Kidney (tissue), 13 donors: ENCODE measurements at regions not wholly inside any gene's neighbourhood (a gene's known extent, or its start where the extent isn't known, plus 50 kb on each side); places are given as distances from the start of the nearest gene placed in this dataset.

Experiments used
- DNase-seq, 5 donors: peaks; one replicate each; pipeline ENCODE4 v3.0.0-alpha.2; 2013 to 2020
- FAIRE-seq: peaks from 2 replicates; lab custom pipeline; 2012; peaks lifted over from hg19 to GRCh38; lab: Jason Lieb, UNC
- H3K27ac ChIP-seq, 2 donors: one replicate each; pipeline ENCODE4 v1.7.0; 2013; ENCODE audit warnings: low read depth in 2 of 2, low read length in 2 of 2, inconsistent platforms in 1 of 2
- H3K27me3 ChIP-seq: one replicate; pipeline ENCODE4 v1.7.1; 2013; ENCODE audit warnings: low read length, inconsistent platforms; ENCODE audit not compliant: control insufficient read depth, insufficient read depth
- H3K36me3 ChIP-seq, 3 donors: one replicate each; pipeline versions ENCODE4 v1.7.0 to v1.7.1; 2013; ENCODE audit warnings: low read length in 3 of 3, control low read depth in 1 of 3, inconsistent platforms in 1 of 3; ENCODE audit not compliant: insufficient read depth in 3 of 3, control insufficient read depth in 2 of 3
- H3K4me1 ChIP-seq, 3 donors: one replicate each; pipeline versions ENCODE4 v1.7.0 to v1.7.1; 2013; ENCODE audit warnings: low read length in 3 of 3, inconsistent platforms in 1 of 3, low read depth in 1 of 3; ENCODE audit not compliant: control insufficient read depth in 2 of 3, insufficient read depth in 2 of 3
- H3K4me3 ChIP-seq, 3 donors: one replicate each; pipeline versions ENCODE4 v1.7.0 to v1.8.1; 2013; ENCODE audit warnings: low read length in 3 of 3, control low read depth in 1 of 3, inconsistent platforms in 1 of 3
- H3K9ac ChIP-seq, 3 donors: one replicate each; pipeline versions ENCODE4 v1.7.0 to v1.7.1; 2013; ENCODE audit warnings: low read length in 3 of 3, control low read depth in 1 of 3, inconsistent platforms in 1 of 3
- H3K9me3 ChIP-seq, 3 donors: one replicate each; pipeline versions ENCODE4 v1.7.0 to v1.7.1; 2013; ENCODE audit warnings: low read length in 3 of 3, control low read depth in 1 of 3, inconsistent platforms in 1 of 3; ENCODE audit not compliant: control insufficient read depth in 2 of 3, insufficient read depth in 1 of 3
- intact Hi-C: fragments of 100-400 bp; cut with DNase I; formaldehyde crosslinking; loops from one replicate; pipeline ENCODE4 v1.11.1; 2022
- TF ChIP-seq, protein P1 (sequence below): IDR thresholded peaks from 3 replicates; pipeline ENCODE4 v1.5.1; 2012; ENCODE audit warnings: mild to moderate bottlenecking, moderate library complexity, borderline replicate concordance; ENCODE audit not compliant: insufficient read depth; ENCODE audit errors: extremely low read depth
- donor health status: control.
- donor health status: control.
- donor health status: control.
- donor health status: control.
- donor health status: control.
- donor health status: DM: yes; HTN: yes; CAD: no.
- donor health status: Normal renal cell carcinoma (clear cell type).

DNA sequence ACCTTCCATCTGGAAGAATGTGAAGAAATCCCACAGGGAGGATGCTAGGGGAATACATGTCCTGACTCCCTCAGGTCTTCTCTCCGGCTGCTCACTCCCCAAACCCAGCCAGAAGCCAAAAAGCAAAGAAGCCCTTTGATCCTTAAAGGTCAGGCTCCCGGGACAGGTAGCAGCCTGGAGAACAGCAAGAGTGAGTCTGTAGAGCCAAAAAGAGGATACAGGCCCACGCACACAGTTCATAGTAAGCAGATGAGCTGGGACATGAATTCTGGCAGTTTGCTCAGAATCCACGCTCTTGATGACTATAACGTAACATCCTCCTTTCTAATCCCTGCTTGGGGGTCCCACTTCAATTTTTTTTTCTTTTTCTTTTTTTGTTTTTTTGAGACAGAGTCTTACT lies 72.0 kb upstream of the SLC44A1 start:
- H3K9ac ChIP-seq: no peak overlapping the region
- H3K9me3 ChIP-seq: no peaks in the 10 kb centered on the region
- no peak for FAIRE-seq
- TF ChIP-seq, protein P1, sequence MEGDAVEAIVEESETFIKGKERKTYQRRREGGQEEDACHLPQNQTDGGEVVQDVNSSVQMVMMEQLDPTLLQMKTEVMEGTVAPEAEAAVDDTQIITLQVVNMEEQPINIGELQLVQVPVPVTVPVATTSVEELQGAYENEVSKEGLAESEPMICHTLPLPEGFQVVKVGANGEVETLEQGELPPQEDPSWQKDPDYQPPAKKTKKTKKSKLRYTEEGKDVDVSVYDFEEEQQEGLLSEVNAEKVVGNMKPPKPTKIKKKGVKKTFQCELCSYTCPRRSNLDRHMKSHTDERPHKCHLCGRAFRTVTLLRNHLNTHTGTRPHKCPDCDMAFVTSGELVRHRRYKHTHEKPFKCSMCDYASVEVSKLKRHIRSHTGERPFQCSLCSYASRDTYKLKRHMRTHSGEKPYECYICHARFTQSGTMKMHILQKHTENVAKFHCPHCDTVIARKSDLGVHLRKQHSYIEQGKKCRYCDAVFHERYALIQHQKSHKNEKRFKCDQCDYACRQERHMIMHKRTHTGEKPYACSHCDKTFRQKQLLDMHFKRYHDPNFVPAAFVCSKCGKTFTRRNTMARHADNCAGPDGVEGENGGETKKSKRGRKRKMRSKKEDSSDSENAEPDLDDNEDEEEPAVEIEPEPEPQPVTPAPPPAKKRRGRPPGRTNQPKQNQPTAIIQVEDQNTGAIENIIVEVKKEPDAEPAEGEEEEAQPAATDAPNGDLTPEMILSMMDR: no peak
- H3K27ac ChIP-seq: no peak overlapping the region
- no peaks in the 10 kb centered on the region for H3K4me1 ChIP-seq
- no peaks in the 10 kb centered on the region for H3K27me3 ChIP-seq
- intact Hi-C loops: loop anchor here (10.0 kb wide), 1 partner anchor 242 kb away; no protein-coding TSS in a partner anchor
- H3K4me3 ChIP-seq: no peak overlapping the region
- no peak for DNase-seq
- no peaks in the 10 kb centered on the region for H3K36me3 ChIP-seq

DNA sequence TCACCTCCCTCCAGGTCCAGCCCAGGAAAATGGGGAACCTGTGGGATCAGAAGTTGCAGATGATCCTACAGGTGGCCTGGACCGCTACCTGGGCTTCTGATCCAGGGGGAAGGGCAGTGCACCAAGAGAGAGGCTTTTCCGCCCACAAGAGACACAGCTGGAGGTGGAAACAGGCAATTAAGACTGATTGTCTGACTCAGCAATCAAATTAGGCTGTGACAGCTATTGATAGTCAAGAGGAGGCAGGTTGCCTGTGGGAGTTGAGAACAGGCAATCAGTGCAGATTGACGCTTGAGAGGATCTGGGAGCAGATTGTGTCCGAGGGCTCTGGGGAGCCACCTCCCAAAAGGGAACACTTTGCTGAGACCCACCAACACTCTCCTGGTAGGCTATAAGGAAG lies 71.1 kb upstream of the SLC44A1 start:
- H3K9me3 ChIP-seq: no peaks in the 10 kb centered on the region
- TF ChIP-seq, protein P1: no peak
- H3K4me3 ChIP-seq: no peak overlapping the region
- DNase-seq (no peak), FAIRE-seq (no peak)
- no peak overlapping the region for H3K27ac ChIP-seq
- intact Hi-C loops: loop anchor here (10.0 kb wide), 1 partner anchor 241 kb away; no protein-coding TSS in a partner anchor
- H3K4me1 ChIP-seq: no peaks in the 10 kb centered on the region
- H3K27me3 ChIP-seq: no peaks in the 10 kb centered on the region
- H3K9ac ChIP-seq: no peak overlapping the region
- H3K36me3 ChIP-seq: no peaks in the 10 kb centered on the region

GRCh38 chr9:105173826-105174225 lies 70.6 kb upstream of the SLC44A1 start:
- H3K9ac ChIP-seq: no peak overlapping the region
- DNase-seq: no peak
- TF ChIP-seq, protein P1: no peak
- no peaks in the 10 kb centered on the region for H3K27me3 ChIP-seq
- H3K4me1 ChIP-seq: no peaks in the 10 kb centered on the region
- H3K27ac ChIP-seq: no peak overlapping the region
- intact Hi-C loops: loop anchor here (10.0 kb wide), 1 partner anchor 241 kb away; no protein-coding TSS in a partner anchor
- H3K4me3 ChIP-seq: no peak overlapping the region
- FAIRE-seq: no peak
- no peaks in the 10 kb centered on the region for H3K9me3 ChIP-seq
- H3K36me3 ChIP-seq: no peaks in the 10 kb centered on the region

DNA sequence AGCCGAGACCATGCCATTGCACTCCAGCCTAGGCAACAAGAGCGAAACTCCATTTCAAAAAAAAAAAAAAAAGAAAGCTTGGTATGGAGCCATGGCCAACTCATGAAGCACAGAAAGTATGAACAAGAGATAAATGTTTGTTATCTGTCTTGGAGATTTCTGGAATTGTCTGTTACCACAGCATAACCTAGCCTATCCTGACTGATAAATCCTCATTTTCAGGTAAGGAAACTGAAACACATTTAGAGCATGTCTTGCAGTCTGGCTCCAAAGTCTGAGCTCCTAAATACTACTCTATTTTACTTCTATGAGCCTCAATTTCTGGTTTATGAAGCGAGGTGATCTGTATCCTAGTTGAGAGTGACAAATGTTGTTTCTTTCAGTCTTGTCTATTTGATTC lies 68.3 kb upstream of the SLC44A1 start:
- Histone ChIP-seq H3K4me1 (no peaks in the 10 kb centered on the region), H3K4me3 (no peak overlapping the region), H3K9ac (no peak overlapping the region), H3K36me3 (no peaks in the 10 kb centered on the region), H3K27ac (no peak overlapping the region), H3K9me3 (no peaks in the 10 kb centered on the region), H3K27me3 (no peaks in the 10 kb centered on the region)
- intact Hi-C loops: loop anchor here (10.0 kb wide), 1 partner anchor 239 kb away; no protein-coding TSS in a partner anchor
- no peak for DNase-seq
- TF ChIP-seq, protein P1: no peak
- no peak for FAIRE-seq
